ENCODE measurements at regions not wholly inside any gene's neighbourhood (a gene's known extent, or its start where the extent isn't known, plus 50 kb on each side); places are given as distances from the start of the nearest gene placed in this dataset.
A peak's percentile ranks its signal among the peaks of the same experiment; 100 is the strongest.

DNA sequence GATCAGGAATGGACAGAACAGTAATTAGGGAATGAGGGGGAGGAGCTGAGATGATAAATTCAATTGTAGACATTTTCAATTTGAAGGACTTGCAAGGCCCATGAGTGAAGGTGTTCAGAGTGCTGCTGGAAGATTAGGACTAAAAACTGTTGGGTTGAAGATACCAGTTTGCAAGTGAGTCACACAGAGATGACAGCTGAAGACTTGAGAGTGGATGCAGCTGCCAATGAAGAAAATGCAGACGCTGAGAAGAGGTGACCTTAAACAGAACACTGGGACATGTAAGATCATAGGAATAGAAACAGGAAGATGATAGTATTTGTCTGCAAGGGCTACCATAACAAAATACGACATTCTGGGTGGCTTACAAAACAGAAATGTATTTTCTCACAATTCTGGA is 1716.5 kb upstream of the SLC10A2 start:
- no peaks in the 10 kb centered on the region for H3K9me3 ChIP-seq (replicated peaks; ENCODE audit: low read length)
- H3K27me3 ChIP-seq (ENCODE audit: control insufficient read depth, insufficient read depth, low read length): no peaks in the 10 kb centered on the region
- H3K4me3 ChIP-seq (ENCODE audit: low read length): no peak overlapping the region
- H3K4me1 ChIP-seq (ENCODE audit: control insufficient read depth, insufficient read depth, low read length): peaks cover 14% of the 10 kb centered on the region
- no peaks in the 10 kb centered on the region for H3K36me3 ChIP-seq (ENCODE audit: insufficient read depth, low read length)
- H3K4me2 ChIP-seq (ENCODE audit: low read length): no peak overlapping the region
- H3K9ac ChIP-seq (ENCODE audit: low read depth, low read length): no peak overlapping the region

DNA sequence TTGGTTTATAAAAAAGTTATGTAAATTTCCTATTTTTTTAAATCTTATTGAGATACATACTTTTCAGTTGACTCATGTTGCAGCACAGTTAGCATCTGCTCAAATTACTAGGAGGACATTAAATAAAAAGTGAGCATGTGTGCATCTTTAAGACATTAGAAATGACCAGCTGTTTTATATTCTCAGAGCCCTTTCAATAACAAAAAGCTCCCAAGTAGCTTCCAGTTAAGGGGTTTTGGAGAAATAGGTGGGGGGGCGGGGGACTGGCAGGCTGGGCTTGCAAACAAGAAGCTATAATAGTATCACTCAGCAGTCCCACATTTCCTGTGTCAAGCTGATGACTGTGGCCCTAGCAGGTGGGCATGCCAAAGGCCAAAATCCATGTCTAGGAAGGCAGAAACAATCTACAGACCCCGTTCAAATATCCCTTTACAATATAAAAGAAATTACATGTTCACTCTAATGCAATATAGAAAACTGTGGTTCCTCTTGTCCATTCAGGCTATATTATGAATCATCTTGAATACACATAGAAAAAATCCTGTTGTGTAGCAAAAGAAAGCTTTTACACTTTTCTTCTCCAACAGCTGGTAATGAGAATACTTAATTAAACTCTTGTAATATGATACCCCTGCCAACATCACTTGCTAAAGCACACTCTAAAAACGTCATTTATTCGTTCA is 1713.2 kb upstream of the SLC10A2 start:
- Histone ChIP-seq H3K36me3 (ENCODE audit: insufficient read depth, low read length) (no peaks in the 10 kb centered on the region), H3K4me2 (ENCODE audit: low read length) (peak overlapping the region; percentile 36), H3K4me1 (ENCODE audit: control insufficient read depth, insufficient read depth, low read length) (peaks cover 14% of the 10 kb centered on the region), H3K27me3 (ENCODE audit: control insufficient read depth, insufficient read depth, low read length) (no peaks in the 10 kb centered on the region), H3K9me3 (replicated peaks; ENCODE audit: low read length) (no peaks in the 10 kb centered on the region), H3K4me3 (ENCODE audit: low read length) (no peak overlapping the region), H3K9ac (ENCODE audit: low read depth, low read length) (no peak overlapping the region)

DNA sequence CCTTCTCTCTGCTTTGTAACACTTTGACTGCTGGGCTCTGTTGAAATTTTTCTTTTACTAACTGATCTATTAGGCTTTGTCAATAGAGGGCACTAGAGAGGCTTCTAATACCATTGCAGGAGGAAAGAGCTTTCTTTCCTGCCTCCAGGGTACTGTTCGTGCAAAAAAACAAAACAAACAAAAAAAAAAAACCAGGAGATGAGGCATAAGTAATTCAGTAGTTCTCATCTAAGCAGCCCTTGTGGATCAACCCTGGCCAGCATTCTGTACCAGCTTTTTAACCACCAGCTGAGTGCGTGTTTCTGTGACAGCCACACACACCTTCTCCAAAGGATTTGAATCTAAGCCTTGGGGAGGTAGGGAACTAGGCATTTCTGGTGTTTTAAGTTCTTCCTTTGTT is 1707.6 kb upstream of the SLC10A2 start:
- Histone ChIP-seq H3K27me3 (ENCODE audit: control insufficient read depth, insufficient read depth, low read length) (no peaks in the 10 kb centered on the region), H3K36me3 (ENCODE audit: insufficient read depth, low read length) (no peaks in the 10 kb centered on the region), H3K4me3 (ENCODE audit: low read length) (no peak overlapping the region), H3K9me3 (replicated peaks; ENCODE audit: low read length) (no peaks in the 10 kb centered on the region), H3K4me2 (ENCODE audit: low read length) (peak overlapping the region; percentile 9), H3K9ac (ENCODE audit: low read depth, low read length) (no peak overlapping the region), H3K4me1 (ENCODE audit: control insufficient read depth, insufficient read depth, low read length) (peaks cover 3% of the 10 kb centered on the region)

DNA sequence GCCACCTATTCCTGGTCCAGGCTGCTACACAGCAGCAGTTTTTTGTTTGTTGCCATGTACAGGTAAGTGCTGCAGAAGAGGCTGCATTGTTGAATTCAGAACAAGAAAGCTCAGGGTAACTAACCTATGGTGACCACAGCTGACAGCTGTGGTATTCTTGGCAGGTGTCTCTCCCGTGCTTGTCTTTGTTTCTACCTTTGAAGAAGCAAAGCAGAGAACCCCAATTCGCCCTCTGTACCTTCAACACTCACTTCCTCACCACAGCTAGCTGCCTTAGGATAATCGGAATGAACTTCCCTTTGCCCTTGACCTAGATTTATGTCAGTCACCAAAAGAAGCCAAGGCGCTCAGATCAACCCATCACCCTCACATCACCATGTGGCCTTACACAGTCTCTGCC is 1703.3 kb upstream of the SLC10A2 start:
- no peak overlapping the region for H3K9ac ChIP-seq (ENCODE audit: low read depth, low read length)
- no peaks in the 10 kb centered on the region for H3K27me3 ChIP-seq (ENCODE audit: control insufficient read depth, insufficient read depth, low read length)
- H3K36me3 ChIP-seq (ENCODE audit: insufficient read depth, low read length): no peaks in the 10 kb centered on the region
- no peaks in the 10 kb centered on the region for H3K9me3 ChIP-seq (replicated peaks; ENCODE audit: low read length)
- no peak overlapping the region for H3K4me2 ChIP-seq (ENCODE audit: low read length)
- H3K4me3 ChIP-seq (ENCODE audit: low read length): no peak overlapping the region
- H3K4me1 ChIP-seq (ENCODE audit: control insufficient read depth, insufficient read depth, low read length): peaks cover 3% of the 10 kb centered on the region

DNA sequence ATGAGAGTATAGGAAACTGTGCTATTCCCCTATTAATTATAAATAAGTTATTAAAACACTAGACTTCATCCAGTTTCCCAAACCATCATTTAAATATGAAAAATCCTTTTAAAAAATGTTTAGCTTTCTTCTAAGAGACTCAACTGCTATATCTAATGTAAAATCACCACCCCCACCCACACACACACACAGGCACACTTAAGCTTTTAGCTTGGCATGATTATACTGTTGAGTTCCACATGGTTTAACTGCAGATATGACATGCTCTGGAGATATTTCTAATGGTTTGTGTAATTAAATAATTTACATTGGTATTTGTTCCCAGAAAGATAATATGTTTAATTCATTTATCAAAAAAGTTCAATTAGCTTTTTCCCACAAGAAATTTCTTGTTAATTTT is 1700.1 kb upstream of the SLC10A2 start:
- H3K27me3 ChIP-seq (ENCODE audit: control insufficient read depth, insufficient read depth, low read length): no peaks in the 10 kb centered on the region
- no peaks in the 10 kb centered on the region for H3K4me1 ChIP-seq (ENCODE audit: control insufficient read depth, insufficient read depth, low read length)
- H3K9ac ChIP-seq (ENCODE audit: low read depth, low read length): no peak overlapping the region
- no peaks in the 10 kb centered on the region for H3K36me3 ChIP-seq (ENCODE audit: insufficient read depth, low read length)
- no peak overlapping the region for H3K4me2 ChIP-seq (ENCODE audit: low read length)
- H3K4me3 ChIP-seq (ENCODE audit: low read length): no peak overlapping the region
- H3K9me3 ChIP-seq (replicated peaks; ENCODE audit: low read length): no peaks in the 10 kb centered on the region

DNA sequence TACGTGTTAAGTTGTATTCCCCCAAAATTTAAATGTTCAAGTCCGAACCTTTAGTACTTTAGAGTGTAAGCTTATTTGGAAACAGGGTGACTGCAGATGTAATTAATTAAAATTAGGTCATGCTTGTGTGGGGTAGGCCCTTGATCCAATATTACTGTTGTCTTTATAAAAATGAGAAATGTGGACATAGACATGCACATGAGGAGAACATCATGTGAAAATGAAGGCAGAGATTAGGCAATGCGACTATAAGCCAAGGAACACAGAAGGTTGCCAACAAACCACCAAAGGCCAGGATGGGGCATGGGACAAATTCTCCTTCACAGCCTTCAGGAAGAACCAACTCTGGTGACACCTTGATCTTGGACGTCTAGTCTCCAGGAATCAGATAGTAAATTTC is 1698.4 kb upstream of the SLC10A2 start:
- no peaks in the 10 kb centered on the region for H3K4me1 ChIP-seq (ENCODE audit: control insufficient read depth, insufficient read depth, low read length)
- H3K4me2 ChIP-seq (ENCODE audit: low read length): no peak overlapping the region
- H3K27me3 ChIP-seq (ENCODE audit: control insufficient read depth, insufficient read depth, low read length): no peaks in the 10 kb centered on the region
- no peak overlapping the region for H3K9ac ChIP-seq (ENCODE audit: low read depth, low read length)
- H3K36me3 ChIP-seq (ENCODE audit: insufficient read depth, low read length): no peaks in the 10 kb centered on the region
- H3K9me3 ChIP-seq (replicated peaks; ENCODE audit: low read length): no peaks in the 10 kb centered on the region
- H3K4me3 ChIP-seq (ENCODE audit: low read length): no peak overlapping the region

DNA sequence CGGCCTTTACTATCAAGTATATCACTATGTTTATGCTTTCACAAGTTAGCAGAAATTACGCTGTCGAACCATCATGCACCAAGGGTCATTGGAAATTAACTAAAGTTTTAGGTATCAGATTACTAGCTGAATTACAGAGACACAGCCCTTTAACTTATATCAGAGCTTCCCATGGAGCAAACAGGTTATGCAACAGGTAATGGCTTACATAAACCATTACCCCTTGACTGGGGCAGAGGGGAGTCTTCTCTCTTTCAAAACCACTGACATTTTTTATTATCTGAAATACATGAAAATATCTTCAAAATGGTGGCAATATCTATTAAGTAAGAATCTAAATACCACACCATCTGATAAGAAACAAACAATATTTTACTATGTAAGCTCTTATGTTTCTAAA is 1692.9 kb upstream of the SLC10A2 start:
- Histone ChIP-seq H3K4me2 (ENCODE audit: low read length) (no peak overlapping the region), H3K4me3 (ENCODE audit: low read length) (no peak overlapping the region), H3K27me3 (ENCODE audit: control insufficient read depth, insufficient read depth, low read length) (no peaks in the 10 kb centered on the region), H3K9me3 (replicated peaks; ENCODE audit: low read length) (no peaks in the 10 kb centered on the region), H3K9ac (ENCODE audit: low read depth, low read length) (no peak overlapping the region), H3K4me1 (ENCODE audit: control insufficient read depth, insufficient read depth, low read length) (peaks cover 4% of the 10 kb centered on the region), H3K36me3 (ENCODE audit: insufficient read depth, low read length) (no peaks in the 10 kb centered on the region)

DNA sequence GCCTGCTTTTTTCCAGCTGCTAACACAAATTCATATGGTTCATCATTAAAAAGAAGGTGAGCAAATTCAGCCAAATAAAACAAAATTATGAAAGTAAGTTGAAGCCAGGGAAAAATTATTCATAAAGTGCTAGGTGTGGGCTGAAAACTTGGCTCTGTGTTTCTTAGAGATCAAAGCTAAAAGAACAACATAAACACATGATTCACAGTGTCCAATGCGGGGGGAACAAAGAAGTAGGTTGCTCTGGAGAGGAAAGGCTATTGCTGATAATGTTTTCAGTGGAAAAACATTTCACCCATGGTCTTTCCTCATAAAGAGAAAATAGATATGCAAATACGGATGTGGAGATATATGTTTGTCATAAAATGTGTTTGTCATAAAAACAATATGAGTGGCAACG is 1691.5 kb upstream of the SLC10A2 start:
- Histone ChIP-seq H3K9ac (ENCODE audit: low read depth, low read length) (no peak overlapping the region), H3K27me3 (ENCODE audit: control insufficient read depth, insufficient read depth, low read length) (no peaks in the 10 kb centered on the region), H3K4me3 (ENCODE audit: low read length) (no peak overlapping the region), H3K9me3 (replicated peaks; ENCODE audit: low read length) (no peaks in the 10 kb centered on the region), H3K4me2 (ENCODE audit: low read length) (no peak overlapping the region), H3K36me3 (ENCODE audit: insufficient read depth, low read length) (no peaks in the 10 kb centered on the region), H3K4me1 (ENCODE audit: control insufficient read depth, insufficient read depth, low read length) (peaks cover 4% of the 10 kb centered on the region)

DNA sequence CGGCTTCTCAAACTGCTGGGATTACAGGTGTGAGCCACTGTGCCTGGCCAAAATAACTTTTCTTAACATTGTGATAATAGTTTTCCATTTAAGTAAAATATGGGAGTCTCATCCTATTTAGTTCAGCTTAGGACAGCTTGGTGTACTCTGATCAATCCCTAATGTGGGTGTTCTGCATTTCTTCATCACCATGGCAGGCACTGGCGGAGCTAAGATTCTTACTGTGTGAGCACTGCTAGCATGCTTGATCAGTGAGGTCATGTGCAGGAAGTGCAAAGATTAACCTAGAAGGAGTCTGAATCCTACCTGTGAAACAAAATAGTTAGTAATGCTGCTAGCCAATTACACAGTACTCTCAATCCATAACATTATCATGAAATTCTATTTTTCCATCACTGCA is 1684.2 kb upstream of the SLC10A2 start:
- no peaks in the 10 kb centered on the region for H3K4me1 ChIP-seq (ENCODE audit: control insufficient read depth, insufficient read depth, low read length)
- H3K4me3 ChIP-seq (ENCODE audit: low read length): no peak overlapping the region
- no peak overlapping the region for H3K9ac ChIP-seq (ENCODE audit: low read depth, low read length)
- H3K36me3 ChIP-seq (ENCODE audit: insufficient read depth, low read length): no peaks in the 10 kb centered on the region
- H3K9me3 ChIP-seq (replicated peaks; ENCODE audit: low read length): no peaks in the 10 kb centered on the region
- no peak overlapping the region for H3K4me2 ChIP-seq (ENCODE audit: low read length)
- H3K27me3 ChIP-seq (ENCODE audit: control insufficient read depth, insufficient read depth, low read length): no peaks in the 10 kb centered on the region

DNA sequence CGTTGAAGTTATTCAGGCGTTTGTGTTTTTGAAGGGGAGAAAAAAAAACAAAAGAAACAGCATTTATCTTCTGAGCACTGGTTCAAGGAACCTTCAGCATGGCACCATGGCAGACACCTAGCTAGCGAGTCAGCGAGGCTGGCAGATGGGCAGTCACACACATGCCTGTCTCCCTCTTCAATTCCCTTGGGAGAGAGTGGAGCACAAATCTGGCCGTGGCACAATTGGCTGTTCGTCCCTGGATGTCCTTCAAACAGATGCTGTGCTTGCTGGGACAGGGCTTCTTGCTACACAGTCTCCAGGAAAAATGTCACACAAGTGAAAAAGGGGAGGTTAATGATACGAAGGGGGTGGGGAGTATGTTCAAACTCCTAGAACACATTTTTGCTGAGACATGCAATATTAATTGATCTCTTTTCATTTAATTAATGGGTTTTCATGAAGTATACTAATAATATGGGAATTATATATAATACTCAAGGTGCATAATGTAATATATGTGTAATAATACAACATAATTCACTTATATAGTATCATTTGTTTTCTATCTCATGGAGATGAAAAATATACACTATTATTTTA is 1674.5 kb upstream of the SLC10A2 start:
- no peaks in the 10 kb centered on the region for H3K9me3 ChIP-seq (replicated peaks; ENCODE audit: low read length)
- no peak overlapping the region for H3K4me3 ChIP-seq (ENCODE audit: low read length)
- H3K27me3 ChIP-seq (ENCODE audit: control insufficient read depth, insufficient read depth, low read length): no peaks in the 10 kb centered on the region
- no peaks in the 10 kb centered on the region for H3K4me1 ChIP-seq (ENCODE audit: control insufficient read depth, insufficient read depth, low read length)
- H3K9ac ChIP-seq (ENCODE audit: low read depth, low read length): no peak overlapping the region
- H3K36me3 ChIP-seq (ENCODE audit: insufficient read depth, low read length): no peaks in the 10 kb centered on the region
- no peak overlapping the region for H3K4me2 ChIP-seq (ENCODE audit: low read length)

DNA sequence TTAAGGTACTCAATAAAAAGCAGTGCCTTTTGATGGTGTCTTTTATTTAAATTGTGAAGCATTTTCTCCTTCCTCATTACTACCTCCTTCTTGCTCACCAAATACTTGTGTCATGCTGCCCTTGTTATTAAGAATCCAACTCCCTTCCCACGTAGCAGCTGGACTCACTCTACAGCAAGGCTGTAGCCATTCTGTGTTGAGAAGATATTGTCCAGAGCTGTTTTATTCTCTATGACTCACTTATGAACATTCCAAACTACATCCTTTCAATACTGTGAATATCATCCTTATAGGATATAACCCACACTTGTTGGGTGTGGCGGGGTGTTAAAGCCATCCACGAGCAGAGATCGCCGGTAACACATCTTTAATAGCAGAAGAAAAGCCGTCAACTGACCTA is 1671.5 kb upstream of the SLC10A2 start:
- Histone ChIP-seq H3K9me3 (replicated peaks; ENCODE audit: low read length) (no peaks in the 10 kb centered on the region), H3K36me3 (ENCODE audit: insufficient read depth, low read length) (no peaks in the 10 kb centered on the region), H3K27me3 (ENCODE audit: control insufficient read depth, insufficient read depth, low read length) (no peaks in the 10 kb centered on the region), H3K4me2 (ENCODE audit: low read length) (no peak overlapping the region), H3K9ac (ENCODE audit: low read depth, low read length) (no peak overlapping the region), H3K4me3 (ENCODE audit: low read length) (no peak overlapping the region), H3K4me1 (ENCODE audit: control insufficient read depth, insufficient read depth, low read length) (no peaks in the 10 kb centered on the region)

DNA sequence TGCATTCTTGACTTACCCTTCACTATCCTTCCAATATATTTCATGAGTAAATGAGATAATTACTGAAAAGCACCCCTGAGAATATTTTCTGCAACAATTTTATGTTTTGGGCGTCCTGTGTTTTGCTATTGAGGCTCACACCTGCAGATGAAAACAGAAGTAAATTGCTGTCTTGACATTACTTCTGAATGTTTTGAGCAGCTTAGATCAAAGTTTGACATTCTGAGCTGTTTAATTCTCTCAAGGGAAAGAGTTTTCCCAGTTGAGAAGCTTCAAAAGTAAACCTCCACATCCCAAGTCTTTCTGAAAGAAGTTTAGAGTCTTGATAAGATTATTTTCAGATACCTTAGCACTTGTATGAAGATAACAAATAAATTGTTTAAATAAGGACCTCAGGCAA is 1667.2 kb upstream of the SLC10A2 start:
- Histone ChIP-seq H3K9ac (ENCODE audit: low read depth, low read length) (no peak overlapping the region), H3K9me3 (replicated peaks; ENCODE audit: low read length) (no peaks in the 10 kb centered on the region), H3K27me3 (ENCODE audit: control insufficient read depth, insufficient read depth, low read length) (no peaks in the 10 kb centered on the region), H3K4me2 (ENCODE audit: low read length) (no peak overlapping the region), H3K4me3 (ENCODE audit: low read length) (no peak overlapping the region), H3K36me3 (ENCODE audit: insufficient read depth, low read length) (no peaks in the 10 kb centered on the region), H3K4me1 (ENCODE audit: control insufficient read depth, insufficient read depth, low read length) (no peaks in the 10 kb centered on the region)

Data from skeletal muscle satellite cell (primary cell).